NCI-H446 (cell line): ENCODE measurements at regions not wholly inside any gene's neighbourhood (a gene's known extent, or its start where the extent isn't known, plus 50 kb on each side); places are given as distances from the start of the nearest gene placed in this dataset.

Source experiments
- DNase-seq, 2 experiments: peaks; one replicate each; lab custom pipeline; 2025; lab: John Stamatoyannopoulos, UW

DNA sequence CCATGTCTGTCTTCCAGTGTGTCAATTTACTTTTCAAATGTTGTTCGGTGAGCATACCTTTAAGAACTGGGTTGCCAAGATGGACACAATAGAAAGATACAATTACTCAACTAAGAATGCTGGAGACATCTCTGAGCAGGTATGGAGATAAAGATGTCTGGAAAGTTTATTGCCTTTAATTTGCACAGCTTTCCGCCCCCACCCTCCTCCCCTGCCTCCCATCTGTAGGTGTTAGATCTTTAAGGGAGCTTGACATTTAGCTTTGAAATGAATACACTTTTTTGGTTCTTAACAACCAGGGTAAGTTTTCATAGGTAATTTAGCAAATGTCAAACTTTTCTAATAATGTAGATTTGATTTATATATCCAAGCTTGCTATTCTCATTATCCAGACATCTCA is 104.4 kb downstream of the BTBD3 start:
- no peak for DNase-seq

DNA sequence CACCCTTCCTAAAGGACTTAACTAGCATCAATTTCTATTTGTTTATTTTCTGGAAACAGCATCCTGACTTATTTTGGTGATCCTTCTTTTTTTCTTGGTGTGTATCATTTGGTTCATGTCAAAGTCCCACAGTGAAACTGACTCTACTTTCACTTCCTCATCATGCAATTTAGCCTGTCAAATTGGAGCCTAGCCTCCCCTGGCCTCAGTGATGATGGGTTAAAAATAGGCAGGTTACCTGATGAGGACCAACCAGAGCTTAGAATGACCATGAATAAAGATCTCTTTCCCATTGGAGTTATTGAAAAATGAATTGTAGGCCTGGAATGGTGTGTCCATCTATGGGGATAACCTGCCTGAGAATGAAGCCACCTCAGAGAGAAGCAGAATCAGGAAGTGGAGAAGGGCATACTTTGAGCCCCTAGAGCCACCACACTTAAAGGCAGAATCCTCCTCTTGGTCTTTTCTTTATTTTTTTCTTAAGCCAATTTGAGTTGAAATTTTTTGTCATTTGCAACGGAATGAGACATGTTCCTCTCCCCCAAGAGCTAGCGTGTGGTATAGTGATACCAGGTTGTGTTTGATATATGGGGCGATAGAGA is 105.6 kb downstream of the BTBD3 start:
- DNase-seq = no peak

DNA sequence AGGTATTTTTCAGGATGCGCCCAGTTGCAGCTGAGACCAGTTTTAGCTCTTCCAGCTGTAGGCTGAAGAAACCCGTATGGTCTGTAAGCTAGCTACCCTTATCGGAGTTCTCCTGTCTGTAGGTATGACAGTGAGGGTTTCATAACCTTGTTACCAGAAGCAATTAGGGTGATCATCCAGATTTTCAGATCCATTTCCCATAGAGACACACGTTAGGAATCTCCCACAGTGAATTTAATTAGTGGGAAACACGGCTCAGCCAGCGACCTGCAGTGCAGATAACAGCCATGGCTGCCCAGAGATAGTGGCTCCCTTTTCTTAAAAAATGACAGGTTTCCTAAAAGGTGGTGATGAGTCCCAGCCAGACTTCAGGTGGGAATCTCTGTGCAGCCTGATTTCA is 111.1 kb downstream of the BTBD3 start:
- no peak for DNase-seq

DNA sequence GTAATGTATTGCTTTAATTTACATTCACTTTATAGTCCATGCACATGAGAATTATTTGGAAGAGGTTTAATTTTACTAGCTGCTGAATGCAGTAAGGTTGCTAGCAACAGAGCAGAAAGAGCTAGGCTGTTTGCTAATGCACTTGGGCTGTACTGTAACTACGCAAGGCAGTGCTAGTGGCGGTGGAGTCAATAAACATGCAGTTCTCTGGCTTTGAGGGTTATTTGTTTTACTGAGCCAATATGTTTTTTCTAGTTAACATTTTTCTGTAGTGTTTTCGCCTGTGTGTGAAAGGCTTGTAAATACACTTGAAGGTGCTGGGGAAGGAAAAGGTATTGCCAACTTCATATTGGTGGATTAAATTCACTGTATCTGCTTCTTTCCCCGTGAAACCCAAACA is 112.8 kb downstream of the BTBD3 start:
- DNase-seq = no peak

DNA sequence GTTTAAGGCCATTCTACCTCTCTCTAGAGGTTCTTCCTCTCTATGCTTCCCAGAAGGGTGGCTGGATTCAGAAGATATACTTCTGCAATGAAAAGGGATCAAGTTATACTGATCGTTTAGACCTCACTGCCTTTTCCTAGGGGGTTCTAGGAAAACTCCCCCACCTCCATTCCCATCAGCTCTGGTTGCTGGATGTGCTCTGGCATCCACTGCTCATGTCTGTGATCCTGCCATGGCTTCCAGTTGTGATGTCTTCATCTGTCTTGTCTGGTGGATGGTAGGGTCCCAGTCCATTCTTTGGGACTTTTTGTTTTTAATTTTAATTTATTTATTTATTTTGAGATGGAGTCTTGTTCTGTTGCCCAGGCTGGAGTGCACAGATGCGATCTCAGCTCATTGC is 118.4 kb downstream of the BTBD3 start:
- no peak for DNase-seq

DNA sequence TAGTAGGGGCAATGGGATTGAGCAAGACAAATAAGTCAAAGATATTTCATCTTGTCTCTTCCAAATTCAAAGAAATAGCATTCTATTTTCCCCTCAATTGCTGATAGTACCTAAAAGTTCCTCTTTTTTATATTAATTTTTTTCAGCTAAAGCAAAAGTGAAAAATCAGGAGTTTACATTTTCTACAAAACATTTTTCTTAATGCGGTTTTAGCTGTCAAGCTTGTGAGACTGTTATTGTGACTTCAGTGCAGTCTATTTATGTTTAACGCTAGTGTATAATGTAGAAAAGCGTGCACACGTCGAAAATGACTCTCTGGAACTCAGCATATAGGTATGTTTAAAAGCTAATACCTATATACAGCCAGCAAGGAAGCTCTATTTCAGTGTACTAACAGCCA is 119.8 kb downstream of the BTBD3 start:
- DNase-seq = no peak

DNA sequence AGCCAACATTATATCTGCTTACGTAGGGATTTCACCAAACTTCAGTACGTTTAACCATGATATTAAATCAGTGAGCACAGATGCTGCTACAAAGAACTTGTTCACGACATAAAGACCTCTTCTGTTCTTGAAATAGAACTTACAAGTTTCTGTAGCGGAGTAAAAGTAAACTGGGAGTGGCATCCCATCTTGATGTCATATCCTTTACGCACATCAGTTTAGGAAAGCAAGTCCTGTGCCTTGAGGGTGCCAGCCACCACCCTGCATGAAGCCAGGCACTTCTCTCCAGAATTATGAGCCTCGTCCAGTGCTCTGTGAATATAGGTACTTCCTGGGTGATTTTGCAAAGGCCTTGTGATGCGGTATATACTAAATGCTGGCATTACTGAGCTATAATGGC is 122.6 kb downstream of the BTBD3 start:
- no peak for DNase-seq

DNA sequence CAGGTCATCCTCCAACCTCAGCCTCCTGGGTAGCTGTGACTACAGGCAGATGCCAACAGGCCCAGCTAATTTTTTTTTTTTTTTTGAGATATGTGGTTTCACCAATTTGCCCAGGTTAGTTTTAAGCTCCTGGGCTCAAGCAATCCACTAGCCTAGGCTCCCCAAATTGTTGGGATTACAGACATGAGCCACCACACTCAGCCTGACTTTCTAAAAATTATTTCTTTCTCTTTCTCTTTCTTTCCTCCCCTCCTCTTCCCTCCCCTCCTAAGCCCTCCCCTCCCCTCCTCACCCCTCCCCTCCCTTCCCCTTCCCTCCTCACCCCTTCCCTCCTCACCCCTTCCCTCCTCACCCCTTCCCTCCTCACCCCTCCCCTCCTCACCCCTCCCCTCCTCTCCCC is 127.3 kb downstream of the BTBD3 start:
- no peak for DNase-seq

DNA sequence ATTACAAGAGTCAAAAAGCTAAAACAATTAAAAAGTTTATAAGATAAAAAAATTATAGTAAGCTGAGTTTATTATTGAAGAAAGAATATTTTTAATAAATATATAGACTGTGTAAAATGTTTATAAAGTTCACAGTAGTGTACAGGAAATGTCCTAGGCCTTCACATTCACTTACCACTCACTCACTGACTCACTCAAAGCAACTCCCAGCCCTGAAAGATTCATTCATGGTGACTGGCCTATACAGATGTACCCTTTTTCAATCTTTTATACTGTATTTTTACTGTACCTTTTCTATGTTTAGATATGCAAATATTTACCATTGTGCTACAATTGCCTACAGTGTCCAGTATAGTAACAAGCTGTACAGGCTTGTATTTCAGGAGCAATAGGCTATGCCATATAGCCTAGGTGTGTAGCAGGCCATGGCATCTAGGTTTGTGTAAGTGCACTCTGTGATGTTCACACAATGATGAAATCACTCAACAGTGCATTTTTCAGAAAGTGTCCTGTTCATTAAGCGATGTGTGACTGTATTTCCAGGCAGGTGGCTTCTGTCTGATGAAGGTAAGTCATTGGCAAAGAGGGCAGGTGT is 130.2 kb downstream of the BTBD3 start:
- DNase-seq = no peak

DNA sequence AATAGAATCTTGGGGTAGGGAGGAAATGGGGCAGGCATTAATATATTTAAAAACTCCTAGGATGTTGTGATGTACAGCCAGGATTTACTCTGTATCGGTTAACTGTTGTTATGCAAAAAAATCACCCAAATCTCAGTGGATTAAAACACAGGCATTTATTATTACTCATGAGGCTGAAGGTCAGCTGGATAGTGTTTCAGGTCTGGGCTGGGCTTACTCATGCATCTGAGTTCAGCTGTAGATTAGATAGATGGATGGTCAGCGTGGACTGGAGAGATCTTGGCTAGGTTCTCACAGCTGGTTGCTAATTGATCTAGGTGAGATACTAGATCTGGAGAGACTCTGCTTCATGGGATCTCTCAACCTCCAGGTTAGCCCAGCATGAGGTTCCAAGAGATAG is 131.4 kb downstream of the BTBD3 start:
- no peak for DNase-seq

DNA sequence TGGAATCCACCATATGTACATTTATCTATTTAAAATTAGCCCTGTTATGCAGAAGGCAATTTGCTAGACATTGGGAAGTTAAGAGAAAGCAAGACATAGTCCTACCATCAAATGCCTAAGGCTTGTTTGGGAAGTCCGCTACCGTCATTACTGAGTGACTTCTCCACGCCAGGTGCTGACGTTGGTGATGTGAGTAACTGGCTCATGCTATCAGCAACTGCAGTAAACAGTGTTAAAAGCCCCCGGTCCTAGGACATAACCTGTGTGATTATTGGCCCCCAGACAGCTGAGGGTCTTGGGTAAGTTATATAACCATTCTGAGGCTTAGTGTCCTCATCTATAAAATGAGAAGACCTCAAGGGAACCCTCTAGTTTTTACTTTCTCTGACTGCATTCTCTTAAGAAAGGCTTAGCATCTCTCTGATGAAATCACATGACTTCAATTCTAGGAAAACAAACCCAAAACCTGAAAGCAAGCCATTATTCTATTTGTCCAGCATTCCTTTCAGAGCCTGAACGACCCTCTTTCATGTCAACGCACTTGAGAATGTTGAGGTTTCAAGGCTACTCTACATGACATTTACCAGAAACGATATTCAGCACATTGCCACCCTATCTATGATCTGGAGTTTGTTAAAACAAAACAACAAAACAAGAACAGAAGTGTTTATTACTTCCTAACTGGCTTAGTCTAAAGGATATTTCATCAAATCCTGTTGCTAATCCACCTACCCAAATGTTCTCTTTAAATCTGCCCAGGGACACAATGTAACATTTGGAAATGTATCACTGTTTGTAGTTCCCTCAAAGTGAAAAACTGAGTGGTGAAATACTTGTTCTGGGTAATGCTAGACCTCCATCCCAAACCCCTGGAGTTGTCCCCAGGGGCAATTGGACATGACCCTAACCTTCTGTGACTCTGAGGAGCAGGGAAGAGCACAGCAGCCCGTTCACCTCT is 133.8 kb downstream of the BTBD3 start:
- no peak for DNase-seq

DNA sequence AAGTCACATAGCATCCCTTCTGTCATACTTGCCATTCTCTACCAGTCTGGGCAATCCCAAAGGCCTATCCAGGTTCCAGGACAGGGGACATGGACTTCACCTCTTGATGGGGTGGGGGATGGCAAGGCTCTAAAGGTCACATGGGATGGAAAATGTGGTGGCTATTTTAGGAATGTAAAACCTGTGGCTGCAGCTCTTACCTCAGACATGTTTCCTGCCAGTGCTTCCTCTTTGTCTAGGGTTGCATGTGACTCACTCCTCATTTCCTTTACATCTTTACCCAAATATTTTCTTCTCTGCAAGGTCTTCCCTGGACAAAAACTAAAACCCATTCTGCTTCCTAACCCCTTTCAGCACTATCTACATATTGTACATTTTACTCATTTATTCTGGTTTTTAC is 135.7 kb downstream of the BTBD3 start:
- DNase-seq = no peak

DNA sequence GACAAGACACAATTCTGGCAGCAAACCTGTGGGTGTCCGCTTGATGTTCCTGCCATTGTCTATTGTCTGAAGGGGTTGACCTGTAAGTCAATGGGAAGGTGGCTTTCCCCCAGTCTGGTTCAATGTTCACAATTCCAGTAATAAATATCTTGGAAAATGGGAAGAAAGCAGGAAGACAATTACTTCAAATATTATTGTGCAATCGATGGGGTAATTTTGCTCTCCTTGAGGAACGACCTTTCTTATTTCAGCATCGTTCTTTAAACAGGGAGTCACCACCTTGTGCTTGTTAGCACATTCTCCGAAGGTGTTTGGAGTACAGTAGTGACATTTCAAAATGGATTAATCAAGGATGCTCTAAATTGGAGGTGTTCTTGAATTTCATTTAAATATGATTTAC is 136.9 kb downstream of the BTBD3 start:
- no peak for DNase-seq

DNA sequence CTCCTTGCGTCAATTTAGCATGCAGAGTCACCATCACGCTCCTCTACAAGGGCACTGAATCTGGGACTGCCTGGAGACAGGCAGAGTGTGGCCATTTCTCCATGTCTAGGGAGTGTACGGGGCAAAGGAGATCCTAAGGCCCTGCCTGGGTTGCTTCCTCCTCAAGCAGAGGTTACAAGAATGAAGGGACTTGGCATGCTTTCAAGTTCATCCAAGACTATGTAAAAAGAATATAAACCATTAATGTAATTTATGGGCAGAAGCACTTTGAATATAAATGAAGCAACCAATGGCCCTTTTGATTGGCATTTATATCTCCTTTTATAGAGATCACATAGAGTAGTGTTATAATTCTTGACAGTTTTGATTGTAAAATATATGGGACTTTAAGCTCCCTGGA is 137.5 kb downstream of the BTBD3 start:
- no peak for DNase-seq

DNA sequence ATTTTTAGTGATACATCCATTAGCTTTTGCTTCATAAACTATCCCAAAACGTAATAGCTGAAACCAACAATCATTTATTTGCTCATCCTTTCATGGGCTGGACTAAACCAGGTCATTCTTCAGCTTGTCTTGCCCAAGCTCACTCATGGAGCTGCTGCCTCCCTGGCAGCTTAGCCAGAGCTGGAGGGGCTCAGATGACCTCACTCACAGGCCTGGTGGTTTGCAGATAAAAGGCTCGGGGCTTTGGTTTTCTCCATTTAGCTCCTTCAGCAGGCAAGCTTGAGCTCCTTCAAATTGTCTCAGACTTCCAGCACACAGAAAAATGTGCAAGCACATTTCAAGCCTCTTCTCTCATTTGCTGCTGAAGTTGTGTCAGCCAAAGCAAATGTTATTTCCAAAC is 139.1 kb downstream of the BTBD3 start:
- no peak for DNase-seq

DNA sequence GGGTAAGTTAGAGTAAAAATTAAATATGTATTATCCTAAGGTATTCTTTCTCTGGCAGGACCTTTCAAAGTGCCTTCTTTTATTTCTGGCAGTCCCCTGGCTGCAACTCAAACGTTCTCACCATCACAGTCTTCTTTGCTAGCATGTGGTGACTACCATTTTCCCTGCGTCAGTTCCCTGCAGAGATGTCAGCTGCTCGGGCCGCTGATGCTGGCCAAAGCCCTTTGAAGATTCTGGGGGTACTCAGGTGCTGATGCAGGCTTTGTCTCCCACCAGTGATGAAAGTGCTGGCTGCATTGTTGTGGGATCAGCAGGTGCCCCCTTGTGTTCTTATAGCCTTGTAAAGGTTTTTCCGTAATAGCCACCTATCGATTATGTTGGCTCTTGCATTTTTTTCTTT is 140.1 kb downstream of the BTBD3 start:
- DNase-seq = no peak

DNA sequence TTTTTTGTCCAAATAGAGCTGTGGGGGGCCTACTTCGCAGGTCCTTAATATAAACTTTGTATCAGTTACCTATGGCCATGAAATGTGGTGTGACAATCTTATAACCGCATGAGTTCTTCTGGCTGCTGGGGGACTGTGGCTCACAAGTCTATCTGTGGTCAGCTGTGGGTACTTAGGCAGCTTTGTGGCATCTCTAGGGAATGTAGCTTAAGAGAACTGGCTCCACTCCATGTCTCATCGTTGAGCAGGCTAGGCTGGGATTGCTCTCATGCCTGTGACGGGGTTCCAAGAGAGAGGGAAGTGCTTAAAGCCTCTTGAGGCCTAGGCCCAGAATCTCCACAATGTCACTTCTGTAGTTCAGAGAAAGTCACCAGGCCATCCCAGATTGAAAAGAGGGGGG is 140.5 kb downstream of the BTBD3 start:
- no peak for DNase-seq

DNA sequence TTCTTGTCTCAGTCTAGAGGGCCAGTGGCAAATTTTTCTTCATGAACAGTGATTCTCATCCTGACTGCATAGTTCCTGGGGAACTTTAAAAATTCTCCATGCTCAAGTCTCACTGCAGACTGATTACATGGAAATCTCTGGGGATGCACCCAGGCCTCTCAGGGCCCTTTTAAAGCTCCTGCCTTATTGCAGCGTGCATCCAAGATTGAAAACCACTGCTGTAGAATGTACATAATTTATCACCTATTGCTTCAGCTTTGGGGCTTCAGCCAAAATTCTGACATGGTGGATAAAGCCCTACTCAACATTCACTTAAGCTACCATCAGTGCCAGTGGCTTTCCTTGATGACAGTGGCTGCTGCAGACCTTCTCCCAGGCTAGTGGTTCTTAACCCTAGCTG is 143.8 kb downstream of the BTBD3 start:
- DNase-seq = no peak

DNA sequence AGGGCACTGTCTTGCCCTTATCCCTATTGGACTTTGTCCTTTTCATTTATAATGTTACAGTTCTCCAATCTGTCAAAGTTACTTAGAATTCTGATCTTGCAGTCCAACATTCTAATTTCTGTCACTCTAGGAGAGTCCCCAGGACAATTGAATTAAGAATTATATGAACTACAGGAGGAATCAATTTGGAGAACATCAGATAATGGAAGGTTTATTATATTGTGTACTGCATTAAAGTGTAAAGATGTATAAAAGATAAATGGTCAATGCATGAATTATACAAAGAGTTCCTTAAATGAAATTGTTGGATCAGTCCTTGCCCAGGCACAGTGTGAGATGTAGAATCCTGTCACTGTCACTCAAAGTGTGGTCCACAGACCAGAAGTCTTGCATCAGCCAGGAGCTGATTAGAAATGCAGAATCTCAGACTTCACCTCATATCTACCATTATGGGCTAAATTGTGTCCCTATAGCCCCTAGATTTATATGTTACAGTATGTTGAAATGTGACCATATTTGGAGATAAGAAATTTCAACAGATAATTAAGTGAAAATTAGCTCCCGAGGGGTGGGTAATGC is 145.5 kb downstream of the BTBD3 start:
- no peak for DNase-seq

DNA sequence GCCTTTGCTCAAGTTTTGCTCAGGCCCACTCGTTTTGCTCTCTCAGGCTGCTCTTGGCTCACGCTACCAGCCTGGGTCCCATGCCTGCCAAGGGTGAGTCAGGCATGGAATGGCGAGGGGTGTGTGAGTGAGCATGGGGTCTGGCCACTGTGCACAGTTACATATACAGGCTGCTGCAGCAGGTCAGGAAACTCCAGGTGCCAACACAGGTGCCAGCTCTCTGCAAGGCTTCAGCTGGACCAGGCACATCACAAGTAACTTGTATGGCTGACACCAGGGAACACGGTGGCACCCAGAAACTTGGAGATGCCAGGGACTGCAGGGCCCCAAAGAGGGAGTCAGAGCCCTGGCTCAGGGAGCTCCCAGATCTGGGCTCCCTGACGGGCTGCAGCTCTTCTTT is 146.8 kb downstream of the BTBD3 start:
- peak in 1 of 2 experiments; percentile 35 for DNase-seq

DNA sequence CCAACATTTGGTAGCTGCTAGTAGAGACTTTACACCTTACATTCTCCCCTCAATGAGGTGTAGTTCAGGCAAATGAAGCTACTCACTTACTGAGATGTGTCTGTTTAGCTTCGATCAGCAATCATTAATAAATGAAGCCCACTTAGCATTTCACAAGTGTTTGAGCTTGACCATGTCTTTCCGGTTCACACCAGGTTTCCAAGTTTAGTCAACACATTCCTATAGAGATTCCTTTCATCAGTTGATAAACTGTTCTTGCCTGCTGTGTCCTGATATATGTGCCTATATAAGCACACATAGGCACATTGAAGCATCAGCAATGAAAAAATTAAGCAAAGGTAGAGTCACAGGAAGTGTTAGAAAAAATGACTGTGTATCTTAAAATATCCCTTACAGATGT is 150.0 kb downstream of the BTBD3 start:
- DNase-seq = no peak

DNA sequence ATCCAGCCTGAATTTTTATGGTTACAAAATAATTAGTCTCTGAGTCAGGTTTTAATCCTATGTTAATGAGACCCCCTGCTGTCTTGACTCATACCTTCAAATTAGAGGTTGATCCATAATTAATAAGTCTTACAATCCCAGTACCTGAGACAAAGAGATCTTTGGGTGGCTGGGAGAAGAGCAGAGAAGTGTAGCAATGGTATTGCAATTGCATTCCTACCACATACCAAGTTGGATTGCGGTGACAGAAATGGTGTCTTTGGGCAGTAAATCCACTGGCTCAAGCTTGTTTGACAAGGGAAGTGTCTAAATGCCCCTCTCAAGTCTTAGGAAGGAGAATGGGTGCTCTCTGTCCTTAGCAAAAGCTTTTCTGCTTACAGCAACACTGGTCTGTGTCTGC is 150.4 kb downstream of the BTBD3 start:
- no peak for DNase-seq

DNA sequence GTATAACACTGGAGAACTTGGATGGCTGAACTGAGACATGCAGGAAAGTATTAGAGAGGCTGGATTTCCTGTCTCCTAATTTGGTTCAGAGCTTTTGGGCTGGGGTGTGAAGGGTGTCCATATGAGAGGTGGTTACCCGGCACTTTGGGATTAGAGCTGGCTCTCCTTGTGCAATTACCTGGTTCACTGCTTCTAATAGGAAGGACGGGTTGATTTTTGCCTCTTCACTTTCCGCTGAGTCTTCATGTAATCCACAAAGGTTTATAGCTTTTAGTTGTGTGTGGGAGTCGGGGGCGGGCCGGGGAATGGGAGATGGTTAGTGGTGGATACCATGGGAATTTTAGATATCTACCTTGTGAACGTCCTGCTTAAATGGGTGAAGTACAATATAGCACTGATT is 151.5 kb downstream of the BTBD3 start:
- DNase-seq = no peak
